ENCODE measurements at regions not wholly inside any gene's neighbourhood (a gene's known extent, or its start where the extent isn't known, plus 50 kb on each side); places are given as distances from the start of the nearest gene placed in this dataset.

DNA sequence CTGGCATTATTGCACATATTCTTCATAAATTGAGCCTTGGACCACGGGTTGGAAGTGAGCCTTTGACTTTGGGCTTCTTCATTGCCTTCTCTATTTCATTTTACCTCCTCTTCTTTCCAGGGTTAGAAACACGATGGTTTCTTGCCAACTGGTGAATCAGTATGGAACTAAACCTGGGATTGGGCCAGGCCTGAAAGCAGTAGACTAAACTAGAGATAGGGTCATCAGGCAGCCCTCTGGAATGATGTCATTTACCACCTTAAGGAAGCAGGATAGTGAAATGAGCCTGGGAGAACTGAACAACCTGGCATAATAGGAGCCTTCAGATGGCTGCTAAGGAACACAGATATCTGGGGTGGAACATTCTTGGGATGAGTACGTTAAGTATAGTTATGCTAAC, 67.5 kb upstream of the ATP8A1 start:
- no peak for DNase-seq (ENCODE audit: low read depth)
- ChIA-PET CTCF (no interaction called here), POLR2A (no interaction called here)
- Histone ChIP-seq H3K4me3 (ENCODE audit: low read depth, low read length) (no peak overlapping the region), H3K27me3 (ENCODE audit: control insufficient read depth, insufficient read depth, low read length) (no peaks in the 10 kb centered on the region), H3K36me3 (ENCODE audit: control insufficient read depth, insufficient read depth, low read length) (no peaks in the 10 kb centered on the region)
- no peak for TF ChIP-seq CTCF (IDR thresholded peaks at IDR 0.05; ENCODE audit: insufficient read depth, low read depth, low read length)

DNA sequence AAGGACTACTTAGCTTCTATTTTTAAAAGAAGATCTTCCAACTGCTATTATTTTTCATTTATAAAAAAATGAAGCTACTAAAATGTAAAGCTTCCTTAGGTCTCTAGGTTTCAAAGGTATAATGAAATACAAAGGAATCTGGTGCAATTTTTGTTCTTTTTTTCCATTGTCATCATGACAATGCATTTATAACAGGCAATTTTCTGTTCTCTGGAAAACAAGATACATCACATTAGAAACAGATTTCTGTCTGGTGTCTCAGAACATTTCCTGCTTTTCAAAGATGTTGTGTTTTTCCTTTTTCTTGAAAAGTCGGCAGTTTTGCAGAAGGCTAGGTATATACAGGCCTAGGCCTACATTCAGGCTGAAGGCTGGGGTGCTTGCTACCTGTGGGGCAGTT, 63.6 kb upstream of the ATP8A1 start:
- POLR2A ChIA-PET: no interaction called here
- DNase-seq (ENCODE audit: low read depth): no peak
- TF ChIP-seq CTCF (IDR thresholded peaks at IDR 0.05; ENCODE audit: insufficient read depth, low read depth, low read length): no peak
- no peaks in the 10 kb centered on the region for H3K36me3 ChIP-seq (ENCODE audit: control insufficient read depth, insufficient read depth, low read length)
- no peaks in the 10 kb centered on the region for H3K27me3 ChIP-seq (ENCODE audit: control insufficient read depth, insufficient read depth, low read length)
- CTCF ChIA-PET: no interaction called here
- H3K4me3 ChIP-seq (ENCODE audit: low read depth, low read length): no peak overlapping the region

DNA sequence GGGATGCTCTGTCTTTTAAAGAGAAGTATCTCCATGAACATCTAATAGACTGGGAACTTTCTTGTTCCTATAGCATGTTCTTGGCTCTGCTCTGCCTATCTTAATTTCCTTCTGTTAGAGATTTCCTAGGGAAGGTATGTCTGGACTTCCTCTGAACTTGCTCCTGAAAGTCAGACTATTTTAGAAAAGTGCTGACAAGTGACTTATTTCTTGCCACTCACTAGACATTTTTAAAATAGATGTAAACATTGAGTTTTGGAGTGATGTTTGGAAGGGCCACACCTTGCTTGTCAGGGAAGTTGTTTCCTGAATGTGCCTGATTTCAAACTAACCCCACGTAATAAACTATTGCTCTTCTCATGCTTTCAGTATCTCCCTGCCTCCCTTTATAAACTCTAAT, 62.4 kb upstream of the ATP8A1 start:
- no peaks in the 10 kb centered on the region for H3K27me3 ChIP-seq (ENCODE audit: control insufficient read depth, insufficient read depth, low read length)
- H3K4me3 ChIP-seq (ENCODE audit: low read depth, low read length): no peak overlapping the region
- ChIA-PET POLR2A (no interaction called here), CTCF (no interaction called here)
- no peak for TF ChIP-seq CTCF (IDR thresholded peaks at IDR 0.05; ENCODE audit: insufficient read depth, low read depth, low read length)
- H3K36me3 ChIP-seq (ENCODE audit: control insufficient read depth, insufficient read depth, low read length): no peaks in the 10 kb centered on the region
- DNase-seq (ENCODE audit: low read depth): no peak

GRCh38 chr4:42718336-42718735, 61.4 kb upstream of the ATP8A1 start:
- TF ChIP-seq CTCF (IDR thresholded peaks at IDR 0.05; ENCODE audit: insufficient read depth, low read depth, low read length): no peak
- no peaks in the 10 kb centered on the region for H3K36me3 ChIP-seq (ENCODE audit: control insufficient read depth, insufficient read depth, low read length)
- H3K27me3 ChIP-seq (ENCODE audit: control insufficient read depth, insufficient read depth, low read length): no peaks in the 10 kb centered on the region
- CTCF ChIA-PET: no interaction called here
- H3K4me3 ChIP-seq (ENCODE audit: low read depth, low read length): no peak overlapping the region
- no peak for DNase-seq (ENCODE audit: low read depth)
- POLR2A ChIA-PET: no interaction called here

DNA sequence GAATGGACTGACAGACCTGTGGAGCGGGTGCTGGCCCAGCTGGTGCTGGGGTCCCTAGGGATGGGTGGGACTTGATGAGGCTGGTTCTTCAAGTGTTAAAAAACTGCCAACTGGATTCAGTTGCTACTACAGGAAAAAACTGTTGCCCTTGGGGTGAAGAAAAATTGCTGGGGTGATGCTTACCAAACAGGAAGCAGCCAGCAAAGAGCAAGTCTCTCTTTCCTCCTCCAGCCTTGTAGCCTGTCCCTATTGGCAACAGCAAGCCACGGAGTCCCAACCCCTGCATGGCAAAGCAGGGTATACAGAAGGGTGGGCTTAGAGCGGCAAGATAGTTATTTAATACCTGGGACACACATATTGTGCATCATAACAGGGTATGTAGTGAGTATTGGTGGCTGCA, 60.1 kb upstream of the ATP8A1 start:
- no peaks in the 10 kb centered on the region for H3K27me3 ChIP-seq (ENCODE audit: control insufficient read depth, insufficient read depth, low read length)
- no peak for DNase-seq (ENCODE audit: low read depth)
- ChIA-PET POLR2A (no interaction called here), CTCF (no interaction called here)
- H3K36me3 ChIP-seq (ENCODE audit: control insufficient read depth, insufficient read depth, low read length): no peaks in the 10 kb centered on the region
- no peak overlapping the region for H3K4me3 ChIP-seq (ENCODE audit: low read depth, low read length)
- no peak for TF ChIP-seq CTCF (IDR thresholded peaks at IDR 0.05; ENCODE audit: insufficient read depth, low read depth, low read length)

All from BJ (cell line).